ENCODE measurements at regions not wholly inside any gene's neighbourhood (a gene's known extent, or its start where the extent isn't known, plus 50 kb on each side); places are given as distances from the start of the nearest gene placed in this dataset.

DNA sequence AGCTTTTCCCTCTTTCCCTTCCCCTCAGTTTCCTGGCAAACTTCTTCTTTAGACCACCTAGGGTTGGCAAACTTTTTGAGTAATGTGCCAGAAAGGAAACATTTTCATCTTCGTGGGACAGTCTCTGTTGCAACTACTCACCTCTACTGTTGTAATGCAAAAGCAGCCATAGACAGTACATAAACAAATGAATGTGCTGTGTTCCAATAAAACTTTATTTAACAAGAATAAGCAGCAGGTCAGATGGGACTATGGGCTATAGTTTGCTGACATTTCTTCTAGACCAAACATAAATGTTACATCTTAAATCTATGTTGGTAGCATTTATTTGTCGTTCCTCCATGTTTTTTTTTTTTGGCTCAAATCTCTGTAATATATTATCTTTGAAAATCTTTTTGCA is 552.4 kb downstream of the EDEM1 start:
- Mint-ChIP-seq H3K36me3 (no peaks in the 10 kb centered on the region), H3K4me1 (ENCODE audit: unreplicated experiment) (no peaks in the 10 kb centered on the region), H3K27me3 (no peaks in the 10 kb centered on the region), H3K4me3 (no peak overlapping the region), H3K27ac (no peak overlapping the region), H3K9me3 (no peaks in the 10 kb centered on the region)
- no peak for TF ChIP-seq CTCF (conservative IDR thresholded peaks at IDR 0.05)
- DNase-seq (ENCODE audit: extremely low spot score, unreplicated experiment) = no peak

DNA sequence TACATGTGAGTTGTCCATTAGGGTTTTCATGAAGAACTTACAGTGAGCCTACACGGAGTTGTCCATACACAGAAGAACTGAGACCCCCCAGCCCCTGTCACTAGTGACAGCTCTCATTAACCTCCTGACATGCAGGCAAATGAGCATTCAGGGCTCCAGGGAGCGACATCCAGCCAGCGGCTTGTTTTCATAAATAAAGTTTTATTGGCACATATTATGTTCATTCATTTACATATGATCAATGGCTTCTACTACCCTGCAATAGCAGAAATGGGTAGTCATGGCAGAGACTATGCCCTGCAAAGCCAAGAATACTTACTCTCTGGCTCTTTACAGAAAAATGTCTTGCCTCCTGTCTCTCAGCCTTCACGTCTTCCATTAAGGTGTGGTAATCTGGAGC is 553.5 kb downstream of the EDEM1 start:
- H3K4me1 Mint-ChIP-seq (ENCODE audit: unreplicated experiment) = no peaks in the 10 kb centered on the region
- no peaks in the 10 kb centered on the region for H3K27me3 Mint-ChIP-seq
- no peaks in the 10 kb centered on the region for H3K36me3 Mint-ChIP-seq
- H3K9me3 Mint-ChIP-seq = no peaks in the 10 kb centered on the region
- H3K27ac Mint-ChIP-seq = no peak overlapping the region
- H3K4me3 Mint-ChIP-seq = no peak overlapping the region
- no peak for DNase-seq (ENCODE audit: extremely low spot score, unreplicated experiment)
- no peak for TF ChIP-seq CTCF (conservative IDR thresholded peaks at IDR 0.05)

GRCh38 chr3:5750091-5750490 is 562.6 kb downstream of the EDEM1 start:
- H3K9me3 Mint-ChIP-seq = no peaks in the 10 kb centered on the region
- DNase-seq (ENCODE audit: extremely low spot score, unreplicated experiment) = no peak
- no peaks in the 10 kb centered on the region for H3K27me3 Mint-ChIP-seq
- no peaks in the 10 kb centered on the region for H3K36me3 Mint-ChIP-seq
- H3K27ac Mint-ChIP-seq = no peak overlapping the region
- no peak for TF ChIP-seq CTCF (conservative IDR thresholded peaks at IDR 0.05)
- no peak overlapping the region for H3K4me3 Mint-ChIP-seq
- H3K4me1 Mint-ChIP-seq (ENCODE audit: unreplicated experiment) = no peaks in the 10 kb centered on the region

DNA sequence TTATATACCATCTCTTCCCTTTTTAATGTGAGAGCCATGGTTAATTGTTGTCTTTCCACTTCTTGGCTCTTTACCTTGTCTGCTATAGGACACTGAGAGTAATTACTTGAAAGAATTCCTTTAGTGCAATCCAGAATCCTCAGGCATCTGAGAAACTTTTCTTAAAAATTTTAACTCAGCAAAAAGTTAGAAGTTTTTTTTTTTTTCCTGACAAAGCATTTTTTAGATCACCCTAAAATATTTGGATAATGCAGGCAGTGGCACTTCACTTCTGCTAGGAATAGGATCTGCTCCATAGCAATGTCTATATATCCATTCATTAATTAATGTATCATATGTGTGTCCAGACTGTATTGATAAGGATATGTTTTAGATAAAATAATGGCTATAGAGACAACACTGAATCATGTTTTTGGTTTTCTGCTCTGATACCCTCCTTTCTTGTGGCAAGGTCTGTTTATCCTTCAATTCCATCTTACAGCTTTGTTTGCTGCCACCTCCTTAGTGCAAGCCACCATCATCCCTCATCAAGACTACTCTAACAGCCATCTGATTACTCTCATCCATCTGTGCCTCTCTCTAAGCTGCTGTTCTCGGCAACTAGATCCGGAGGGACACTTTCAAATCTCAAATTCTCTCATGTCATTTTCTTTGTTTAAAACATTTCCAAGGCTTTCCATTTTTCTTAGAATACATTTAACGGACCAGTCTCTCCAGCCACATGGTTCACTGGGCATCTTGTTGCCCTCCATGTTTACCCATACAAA is 563.5 kb downstream of the EDEM1 start:
- no peaks in the 10 kb centered on the region for H3K4me1 Mint-ChIP-seq (ENCODE audit: unreplicated experiment)
- no peak for DNase-seq (ENCODE audit: extremely low spot score, unreplicated experiment)
- no peak for TF ChIP-seq CTCF (conservative IDR thresholded peaks at IDR 0.05)
- H3K4me3 Mint-ChIP-seq = no peak overlapping the region
- H3K9me3 Mint-ChIP-seq = no peaks in the 10 kb centered on the region
- no peak overlapping the region for H3K27ac Mint-ChIP-seq
- H3K36me3 Mint-ChIP-seq = no peaks in the 10 kb centered on the region
- no peaks in the 10 kb centered on the region for H3K27me3 Mint-ChIP-seq

GRCh38 chr3:5754602-5755001 is 567.1 kb downstream of the EDEM1 start:
- TF ChIP-seq CTCF (conservative IDR thresholded peaks at IDR 0.05) = no peak
- Mint-ChIP-seq H3K9me3 (no peaks in the 10 kb centered on the region), H3K27me3 (no peaks in the 10 kb centered on the region), H3K36me3 (no peaks in the 10 kb centered on the region), H3K27ac (no peak overlapping the region), H3K4me3 (no peak overlapping the region), H3K4me1 (ENCODE audit: unreplicated experiment) (no peaks in the 10 kb centered on the region)
- DNase-seq (ENCODE audit: extremely low spot score, unreplicated experiment) = no peak
